GM21825 (cell line): ENCODE measurements at regions not wholly inside any gene's neighbourhood (a gene's known extent, or its start where the extent isn't known, plus 50 kb on each side); places are given as distances from the start of the nearest gene placed in this dataset.
"Not testable (repeated sequence)": the region's sequence is repeated elsewhere in the genome, so short reads cannot be mapped to it uniquely, and the experiment has no call there.

ENCODE experiments used
- ATAC-seq: cut with Tn5 transposase; IDR thresholded peaks from one replicate; pipeline ENCODE4 v1.9.1; 2021; ENCODE audit warnings: mild to moderate bottlenecking, moderate library complexity; ENCODE audit not compliant: unreplicated experiment

GRCh38 chr1:195294911-195295310 is 1313.3 kb downstream of the KCNT2 start:
- no peak for ATAC-seq

DNA sequence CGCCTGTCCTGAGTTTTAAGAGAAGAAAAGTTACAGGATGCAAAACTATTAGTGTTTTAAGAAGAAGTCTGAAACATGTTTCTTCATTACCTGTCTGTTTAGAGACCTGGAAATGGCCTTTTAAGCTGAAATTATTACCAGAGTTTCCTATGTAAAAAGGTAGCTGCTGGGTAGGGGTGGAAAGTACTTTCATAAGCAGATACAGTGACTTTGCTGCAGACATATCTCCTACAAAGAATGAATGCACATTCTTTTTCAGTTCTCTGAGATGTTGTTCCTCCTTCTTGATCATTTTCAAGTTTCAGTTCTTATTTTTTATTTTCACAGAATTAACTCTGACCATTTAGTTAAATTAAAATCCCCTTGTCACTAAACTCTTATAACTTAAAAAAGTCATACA is 1329.6 kb downstream of the KCNT2 start:
- no peak for ATAC-seq

DNA sequence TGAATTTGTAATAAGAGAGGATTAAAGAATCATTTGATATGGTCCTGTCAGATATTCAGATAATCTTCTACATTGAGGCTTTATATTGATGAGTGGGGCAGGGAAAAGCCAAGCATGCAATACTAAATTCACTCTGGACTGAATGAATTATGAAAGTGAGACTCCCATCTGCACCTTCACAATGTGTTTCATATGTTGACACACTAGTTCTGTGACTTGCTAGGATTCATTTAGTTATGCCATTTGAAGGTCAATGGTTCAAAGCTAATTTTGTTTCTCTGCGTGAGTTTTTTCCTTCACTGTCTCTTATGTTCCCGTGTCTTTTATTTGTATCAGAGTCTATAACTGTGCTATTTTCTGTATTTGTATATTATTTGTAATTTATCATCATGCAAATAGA is 1332.5 kb downstream of the KCNT2 start:
- ATAC-seq, result no peak

GRCh38 chr1:195251900-195252299 is 1356.3 kb downstream of the KCNT2 start:
- no peak for ATAC-seq

DNA sequence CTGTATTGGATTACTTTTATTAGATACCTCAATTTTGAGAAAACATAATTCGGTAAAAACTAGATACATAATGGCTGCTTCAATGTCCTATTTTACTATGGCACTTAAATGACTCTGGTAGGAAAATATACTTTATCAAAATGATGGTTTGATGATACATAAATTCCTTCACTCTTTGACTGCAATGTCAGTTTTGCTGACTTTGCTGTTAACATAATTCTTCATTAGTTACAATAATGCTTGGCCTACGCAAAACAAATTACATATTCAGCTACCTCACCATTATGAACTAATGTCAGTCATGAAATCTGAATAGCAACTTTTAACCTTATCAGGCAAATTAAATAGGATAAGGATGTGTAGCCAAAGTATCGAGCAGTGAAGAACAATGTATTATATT is 1364.7 kb downstream of the KCNT2 start:
- ATAC-seq, result no peak

GRCh38 chr1:195241066-195241465 is 1367.2 kb downstream of the KCNT2 start:
- ATAC-seq, result no peak

DNA sequence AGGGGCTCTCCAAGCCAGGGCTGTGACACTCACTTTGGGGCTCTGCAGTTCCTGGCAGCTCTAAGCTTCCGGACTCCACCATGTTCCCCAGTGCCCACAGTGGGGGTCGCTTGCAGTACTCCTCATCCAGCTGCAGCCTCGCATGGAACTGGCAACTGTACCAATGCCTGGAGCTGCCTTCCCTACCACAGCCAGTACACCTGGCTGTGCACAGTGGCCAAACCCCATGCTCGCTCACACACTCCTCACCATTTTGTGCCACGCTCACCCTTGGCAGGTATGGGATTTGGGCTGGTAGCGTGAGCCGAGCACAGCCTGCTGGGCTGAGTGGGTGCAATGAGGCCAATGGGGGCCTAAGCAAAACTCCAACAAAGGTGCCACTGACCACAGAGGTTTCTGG is 1369.9 kb downstream of the KCNT2 start:
- no peak for ATAC-seq

DNA sequence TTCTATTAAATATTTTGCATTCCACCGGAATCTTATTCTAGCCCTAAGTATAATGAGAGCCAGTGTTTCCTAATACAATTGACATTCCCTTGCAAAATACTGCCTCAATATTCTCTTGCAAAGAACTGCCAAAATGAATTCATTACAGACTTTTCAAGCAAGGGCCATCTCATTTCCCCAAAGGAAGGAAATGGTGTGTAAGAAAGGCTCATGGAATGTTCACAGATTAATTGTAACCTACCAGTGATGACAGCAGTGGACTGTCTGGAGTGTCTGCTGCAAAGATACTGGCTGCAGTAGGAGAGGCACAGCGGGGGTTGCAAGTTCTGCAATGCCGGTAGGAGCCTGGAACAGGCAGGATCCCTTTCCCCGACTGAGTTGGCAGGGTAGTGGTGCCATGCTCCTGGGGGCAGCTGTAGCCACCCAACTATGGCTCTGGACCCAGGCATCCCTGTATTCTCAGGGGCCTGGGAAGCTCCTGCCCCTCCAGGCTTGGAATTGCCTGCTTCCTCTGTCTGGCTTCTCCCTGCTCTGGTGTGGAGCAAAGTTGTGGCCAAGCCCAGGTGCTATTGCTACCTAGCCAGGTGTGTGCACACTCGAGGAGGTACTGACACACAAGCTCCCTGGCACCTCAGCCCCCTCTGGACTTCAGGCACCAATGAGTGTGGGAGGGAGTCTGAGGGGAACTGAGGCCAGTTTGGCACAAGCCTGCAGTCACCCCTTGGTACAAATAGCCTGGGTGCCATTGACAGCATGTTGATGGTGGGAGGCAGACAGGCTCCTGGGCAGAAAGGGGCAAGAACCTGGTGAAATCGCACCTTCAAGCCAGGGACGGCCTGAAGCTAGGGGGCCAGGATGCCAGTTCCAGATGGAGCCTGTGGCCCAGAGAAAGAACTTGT is 1371.0 kb downstream of the KCNT2 start:
- no peak for ATAC-seq

GRCh38 chr1:195218428-195219212 is 1389.6 kb downstream of the KCNT2 start:
- no peak for ATAC-seq

DNA sequence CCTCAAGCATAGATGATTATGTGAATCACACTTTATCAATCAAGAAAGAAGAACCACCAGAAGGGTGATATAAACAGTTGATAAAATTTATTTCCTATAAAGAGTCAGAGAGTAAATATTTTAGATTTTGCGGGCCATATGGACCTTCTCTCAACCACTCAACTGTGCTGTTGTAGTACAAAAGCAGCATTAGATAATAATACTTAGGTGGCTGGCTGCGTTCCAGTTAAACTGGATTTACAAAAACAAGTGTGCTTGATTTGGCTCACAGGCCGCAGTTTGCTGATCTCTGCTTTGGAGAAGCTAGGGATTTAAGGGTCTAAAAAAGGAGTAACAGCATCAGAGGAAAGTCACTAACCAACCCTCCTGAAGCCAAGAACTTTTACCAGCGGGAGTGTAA is 1406.0 kb downstream of the KCNT2 start:
- ATAC-seq, result no peak

GRCh38 chr1:195200772-195201171 is 1407.5 kb downstream of the KCNT2 start:
- ATAC-seq, result no peak

DNA sequence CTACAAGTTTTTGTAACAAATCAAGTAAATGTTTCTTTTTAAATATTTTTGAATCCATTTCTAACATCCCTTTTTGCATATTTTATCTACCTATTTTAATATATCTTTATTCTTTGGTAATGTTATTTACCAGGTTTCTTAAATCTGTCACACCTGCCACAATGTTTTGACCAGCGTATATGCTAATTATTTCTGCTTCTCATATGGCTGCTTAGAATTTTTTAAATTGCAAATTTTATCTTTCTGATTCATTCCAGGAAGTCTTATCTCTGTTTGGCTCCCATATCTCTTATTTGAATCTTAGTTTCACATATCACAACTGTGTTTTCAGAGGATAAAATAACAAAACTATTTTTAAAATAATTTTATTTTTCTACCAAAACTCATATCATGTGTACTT is 1411.1 kb downstream of the KCNT2 start:
- ATAC-seq, result no peak

- ATAC-seq, result peak; percentile 98
Measured at GRCh38 chr1:195195423-195196057, 1412.7 kb downstream of the KCNT2 start.

DNA sequence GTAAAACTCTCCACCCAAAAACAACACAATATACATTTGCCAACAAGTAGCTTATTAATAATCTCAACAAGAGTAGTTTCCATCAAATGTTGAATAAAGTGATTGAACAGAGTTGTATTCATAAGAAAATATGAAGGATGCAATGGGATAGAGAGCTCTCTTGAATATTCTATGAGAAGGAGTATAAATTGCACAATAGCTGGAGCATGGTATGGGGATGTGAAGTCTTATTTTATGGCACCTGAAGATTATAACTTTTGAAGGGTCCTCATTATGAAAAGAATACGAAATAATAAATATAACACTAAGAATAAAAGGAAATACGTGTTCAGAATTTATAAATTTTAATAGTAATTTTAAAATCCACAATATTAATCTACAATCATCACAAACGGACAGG is 1415.1 kb downstream of the KCNT2 start:
- no peak for ATAC-seq

GRCh38 chr1:195188821-195189220 is 1419.4 kb downstream of the KCNT2 start:
- ATAC-seq, result no peak

DNA sequence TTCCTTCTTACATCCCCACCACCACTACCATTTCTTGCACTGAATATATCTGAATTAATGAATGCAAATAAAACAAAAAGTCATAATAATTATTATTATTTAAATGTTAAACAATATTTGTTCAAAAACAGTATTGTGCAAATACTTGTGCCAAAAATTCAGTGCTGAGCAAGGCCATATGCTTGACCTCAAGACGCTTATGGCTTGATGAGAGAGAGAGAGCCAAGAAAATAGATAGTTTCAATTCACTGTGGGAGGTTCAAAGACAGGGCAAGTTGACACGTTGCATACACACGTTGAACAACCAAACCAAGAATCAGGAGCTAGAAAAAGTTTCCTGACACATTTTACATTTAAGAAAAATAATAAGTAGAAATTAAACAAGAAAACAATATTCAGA is 1421.7 kb downstream of the KCNT2 start:
- ATAC-seq, result no peak

DNA sequence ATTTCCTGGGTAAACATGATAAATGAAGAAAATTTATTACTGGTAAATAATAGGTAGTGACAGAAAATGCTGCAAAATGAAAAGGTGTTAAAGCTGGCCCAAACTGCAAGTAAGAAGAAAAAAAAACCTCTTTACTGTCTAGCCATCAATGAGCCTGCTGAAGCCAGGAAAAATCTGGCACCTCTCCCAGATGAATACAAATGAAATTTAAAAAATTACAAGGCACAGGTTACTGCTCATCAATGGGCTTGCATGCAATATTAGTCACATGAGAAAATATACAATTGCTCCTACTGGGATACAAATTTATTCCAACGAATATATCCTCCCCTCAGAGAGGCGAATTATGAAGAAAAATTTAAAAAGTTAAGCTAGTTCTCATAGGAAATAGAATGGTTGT is 1422.5 kb downstream of the KCNT2 start:
- no peak for ATAC-seq

DNA sequence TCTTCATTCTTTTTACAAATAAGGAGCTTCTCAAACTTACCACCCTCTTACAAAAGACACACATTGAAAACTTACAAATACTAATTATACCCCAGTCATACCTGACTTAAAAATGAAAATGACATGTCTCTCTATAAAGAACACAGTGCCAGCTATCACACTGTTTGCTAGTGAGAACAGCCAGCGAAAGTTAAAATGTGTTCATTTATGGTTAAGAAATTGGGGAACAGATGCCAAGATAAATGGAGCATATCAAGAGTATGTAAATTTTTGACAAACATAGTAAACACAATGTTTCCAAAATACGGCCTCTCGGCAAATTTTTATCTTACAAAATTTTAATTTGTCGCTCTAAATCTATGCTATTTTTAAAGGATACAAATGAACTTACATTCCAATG is 1422.9 kb downstream of the KCNT2 start:
- no peak for ATAC-seq

DNA sequence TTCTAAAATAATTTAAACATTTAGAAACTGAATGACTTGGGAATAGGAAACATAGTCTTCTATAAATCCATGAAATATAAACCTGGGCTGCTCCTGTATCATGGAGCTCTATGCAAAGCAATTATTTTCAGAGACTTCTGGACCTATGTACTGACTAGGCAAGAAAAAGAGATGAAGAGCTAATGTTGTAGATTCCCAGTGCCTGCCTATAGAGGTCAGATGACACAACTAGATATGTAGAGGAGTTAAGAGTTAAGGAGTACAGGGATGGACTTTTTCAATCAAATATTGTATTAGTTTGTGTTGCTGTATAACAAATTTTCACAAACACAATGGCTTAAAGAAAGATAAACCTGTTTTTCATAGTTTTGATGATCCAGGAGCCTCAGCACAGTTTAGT is 1434.5 kb downstream of the KCNT2 start:
- no peak for ATAC-seq

- not testable (repeated sequence) for ATAC-seq
Measured at GRCh38 chr1:195159795-195160194, 1448.4 kb downstream of the KCNT2 start.

- ATAC-seq, result no peak
Measured at GRCh38 chr1:195158091-195158490, 1450.1 kb downstream of the KCNT2 start.

- no peak for ATAC-seq
Measured at GRCh38 chr1:195153107-195153506, 1455.1 kb downstream of the KCNT2 start.
